K562 (cell line): ENCODE measurements at regions not wholly inside any gene's neighbourhood (a gene's known extent, or its start where the extent isn't known, plus 50 kb on each side); places are given as distances from the start of the nearest gene placed in this dataset.

ENCODE experiments used
- ATAC-seq: fragments of 200-7000 bp; cut with Tn5 transposase; 3 replicates; pipeline ENCODE4 v1.9.1; 2020; ENCODE audit warnings: moderate library complexity
- BruUV-seq: library from RNA; stranded (reverse); fragments of 400-500 nt; replicated peaks from 2 replicates; lab custom pipeline; 2021; lab: Mats Ljungman, UMichigan
- CTCF ChIA-PET: fragments of 300-600 bp; formaldehyde crosslinking; extraction: SDS; loops from one replicate; lab custom pipeline; 2021; ENCODE audit warnings: low intra/inter-chr PET ratio; lab: Yijun Ruan, JAX
- POLR2A ChIA-PET: fragments of 300-600, 350-650 bp; sonication (Branson Sonifier 250); formaldehyde crosslinking; extraction: SDS; loops from one replicate; lab custom pipeline; 2021; ENCODE audit warnings: antibody characterized with exemption, inconsistent platforms; lab: Yijun Ruan, JAX
- DNase-seq, 4 experiments: peaks; one replicate each; pipeline versions ENCODE4 v3.0.0 to v3.0.0-alpha.2; 2011 to 2018; ENCODE audit warnings: low spot score in 3 of 4, mixed read lengths in 3 of 4; ENCODE audit errors: extremely low read depth in 1 of 4
- FAIRE-seq: peaks from 2 replicates; lab custom pipeline; 2011; peaks lifted over from hg19 to GRCh38; lab: Jason Lieb, UNC
- H2AFZ ChIP-seq: 2 replicates; pipeline ENCODE4 v1.6.0; 2011; ENCODE audit warnings: low read depth, low read length, control low read depth, inconsistent platforms
- H3K27ac ChIP-seq: fragments of 200-600 bp; 3 replicates; pipeline ENCODE4 v1.8.0; 2011; ENCODE audit warnings: low read depth, mild to moderate bottlenecking, control low read depth, inconsistent platforms, low read length, moderate library complexity, mixed read lengths; ENCODE audit errors: extremely low read depth
- H3K27me3 ChIP-seq, 2 experiments: fragments of 300-600 bp in 1 of 2; 2 replicates in 1 of 2; 3 replicates in 1 of 2; pipeline versions ENCODE4 v1.6.0 to v1.8.0; 2011; ENCODE audit warnings: inconsistent platforms in 2 of 2, low read length in 2 of 2, mild to moderate bottlenecking in 1 of 2, mixed read lengths in 1 of 2, moderate library complexity in 1 of 2; ENCODE audit not compliant: control insufficient read depth in 2 of 2, insufficient read depth in 2 of 2
- H3K36me3 ChIP-seq: fragments of 300-600 bp; 3 replicates; pipeline ENCODE4 v1.8.0; 2011; ENCODE audit warnings: mild to moderate bottlenecking, low read length, inconsistent platforms; ENCODE audit not compliant: control insufficient read depth, insufficient read depth
- H3K4me1 ChIP-seq, 2 experiments: fragments of 200-600 bp in 1 of 2; replicated peaks in 1 of 2; 2 replicates in 1 of 2; 3 replicates in 1 of 2; pipeline versions ENCODE4 v1.5.1 to v1.8.0; 2011; ENCODE audit warnings: inconsistent platforms in 2 of 2, low read length in 2 of 2, mild to moderate bottlenecking in 1 of 2, mixed read lengths in 1 of 2, moderate library complexity in 1 of 2; ENCODE audit not compliant: control insufficient read depth in 2 of 2, insufficient read depth in 2 of 2
- H3K4me2 ChIP-seq: 2 replicates; pipeline ENCODE4 v1.6.1; 2011; ENCODE audit warnings: low read length, control low read depth, inconsistent platforms, mixed read lengths; ENCODE audit not compliant: insufficient read depth
- H3K4me3 ChIP-seq: fragments of 200-600 bp; sonication (generic), shearing (Covaris generic); 2 replicates; pipeline ENCODE4 v1.5.1; 2016; ENCODE audit warnings: control low read depth, inconsistent platforms
- H3K79me2 ChIP-seq: fragments of 200-600 bp; 3 replicates; pipeline ENCODE4 v1.8.0; 2011; ENCODE audit warnings: low read length, inconsistent platforms; ENCODE audit not compliant: control insufficient read depth, insufficient read depth
- H3K9ac ChIP-seq, 2 experiments: 2 replicates each; pipeline versions ENCODE4 v1.6.0 to v1.6.1; 2011; ENCODE audit warnings: low read depth in 2 of 2, low read length in 2 of 2, control low read depth in 1 of 2, inconsistent platforms in 1 of 2, mild to moderate bottlenecking in 1 of 2, mixed read lengths in 1 of 2; ENCODE audit not compliant: insufficient read depth in 1 of 2
- H3K9me1 ChIP-seq: one replicate; pipeline ENCODE4 v1.6.0; 2011; ENCODE audit warnings: inconsistent platforms, mild to moderate bottlenecking, low read length, moderate library complexity; ENCODE audit not compliant: control insufficient read depth, insufficient read depth
- H3K9me3 ChIP-seq: replicated peaks from 2 replicates; pipeline ENCODE4 v1.5.1; 2011; ENCODE audit warnings: low read depth, low read length, inconsistent platforms; ENCODE audit not compliant: control insufficient read depth, insufficient read depth
- H4K20me1 ChIP-seq: replicated peaks from 2 replicates; pipeline ENCODE4 v1.6.1; 2011; ENCODE audit warnings: low read length, inconsistent platforms, mixed read lengths; ENCODE audit not compliant: control insufficient read depth, insufficient read depth
- GABPB1 ChIP-seq: sonication (generic); formaldehyde crosslinking; IDR thresholded peaks from 2 replicates; pipeline ENCODE4 v1.8.0; 2022; ENCODE audit warnings: mild to moderate bottlenecking, missing genetic modification reagents
- ID3 ChIP-seq, 2 experiments: fragments of 250-450 bp in 1 of 2; fragments of 450-650 bp in 1 of 2; sonication (Bioruptor Pico) in 1 of 2; IDR thresholded peaks; 2 replicates each; pipeline versions ENCODE4 v1.6.1 to v1.8.0; 2016 to 2021; ENCODE audit warnings: mild to moderate bottlenecking in 2 of 2, moderate library complexity in 2 of 2, missing compliant biosample characterization in 1 of 2, missing genetic modification characterization in 1 of 2
- OTX1 ChIP-seq: fragments of 450-650 bp; formaldehyde crosslinking; IDR thresholded peaks from 2 replicates; pipeline ENCODE4 v1.4.0; 2022; ENCODE audit warnings: mild to moderate bottlenecking
- PHB ChIP-seq: fragments of 250-450 bp; sonication (Bioruptor Pico); IDR thresholded peaks from 2 replicates; pipeline ENCODE4 v1.5.0; 2021
- TBP ChIP-seq: optimal IDR thresholded peaks from 2 replicates; pipeline ENCODE3; 2011; ENCODE audit warnings: low read depth, low read length, improper control_type of control experiment
- THAP7 ChIP-seq: fragments of 250-450 bp; sonication (Bioruptor Pico); IDR thresholded peaks from 2 replicates; pipeline ENCODE4 v1.5.0; 2021
- ZNF277 ChIP-seq: fragments of 250-450 bp; sonication (Bioruptor Pico); IDR thresholded peaks from 2 replicates; pipeline ENCODE4 v1.8.0; 2022; ENCODE audit warnings: inconsistent platforms, mild to moderate bottlenecking, moderate library complexity, borderline replicate concordance
- ZNF316 ChIP-seq: fragments of 450-650 bp; IDR thresholded peaks from 2 replicates; pipeline ENCODE4 v1.6.1; 2016
- WGBS: fragments of 100-300 bp; shearing (Covaris generic); methylation state at CpG from one replicate; pipeline ENCODE4 v1.1.6; 2016; ENCODE audit warnings: low coverage, mixed read lengths; ENCODE audit not compliant: insufficient coverage; ENCODE audit errors: missing lambda C conversion rate; 5-methylcytosine and 5-hydroxymethylcytosine counted together
- in situ Hi-C: fragments of 300-500 bp; cut with MboI; formaldehyde crosslinking; loops from 4 replicates; pipeline ENCODE4 v1.15.0; 2018; ENCODE audit warnings: inconsistent platforms, mixed read lengths
- intact Hi-C: fragments of 100-400 bp; cut with micrococcal nuclease; formaldehyde crosslinking; loops from 2 replicates; pipeline ENCODE4 v1.14.2; 2022
- TF ChIP-seq, protein P1 (sequence below): sonication (generic); formaldehyde crosslinking; IDR thresholded peaks from 2 replicates; pipeline ENCODE4 v1.8.0; 2022; ENCODE audit warnings: mild to moderate bottlenecking, low read depth, missing genetic modification reagents
- TF ChIP-seq, protein P2 (sequence below): fragments of 450-650 bp; formaldehyde crosslinking; IDR thresholded peaks from 2 replicates; pipeline ENCODE4 v1.4.0; 2022; ENCODE audit warnings: missing genetic modification characterization
- TF ChIP-seq, protein P3 (sequence below): sonication (generic); formaldehyde crosslinking; IDR thresholded peaks from 2 replicates; pipeline ENCODE4 v1.4.0; 2020; ENCODE audit warnings: mild to moderate bottlenecking, missing genetic modification reagents

GRCh38 chr5:126338635-126339034, 84.6 kb upstream of the GRAMD2B start:
- Histone ChIP-seq H3K4me1 (no peaks in the 10 kb centered on the region), H2AFZ (no peak overlapping the region), H3K79me2 (no peaks in the 10 kb centered on the region), H3K9ac (no peak overlapping the region), H3K4me2 (no peak overlapping the region), H3K4me3 (no peak overlapping the region), H3K27ac (no peak overlapping the region), H3K27me3 (peaks cover 0 to 4% of the 10 kb centered on the region in 2 experiments; a peak in 1 of 5 replicates), H4K20me1 (no peaks in the 10 kb centered on the region), H3K9me3 (no peaks in the 10 kb centered on the region), H3K9me1 (no peaks in the 10 kb centered on the region), H3K36me3 (no peaks in the 10 kb centered on the region)
- WGBS, result 24% methylated on average over 7 of the region's 7 CpGs
- ChIA-PET CTCF (interaction anchor here (0.7 to 3.6 kb wide), 7 partner anchors 200 to 1154 kb away, joined by 3 to 41 read pairs (median 5); partner anchors contain the start of gene PHAX), POLR2A (no interaction called here)
- intact Hi-C loops, result loop anchor here (1.0 to 5.0 kb wide), 4 partner anchors 201 to 1154 kb away; no protein-coding TSS in a partner anchor
- ATAC-seq (no peak), FAIRE-seq (no peak), DNase-seq (no peak)
- in situ Hi-C loops, result loop anchor here (25.0 kb wide), 3 partner anchors 449 to 1124 kb away; partner anchors contain the start of gene LMNB1
- no TSS peak for BruUV-seq
- TF ChIP-seq, protein P1, sequence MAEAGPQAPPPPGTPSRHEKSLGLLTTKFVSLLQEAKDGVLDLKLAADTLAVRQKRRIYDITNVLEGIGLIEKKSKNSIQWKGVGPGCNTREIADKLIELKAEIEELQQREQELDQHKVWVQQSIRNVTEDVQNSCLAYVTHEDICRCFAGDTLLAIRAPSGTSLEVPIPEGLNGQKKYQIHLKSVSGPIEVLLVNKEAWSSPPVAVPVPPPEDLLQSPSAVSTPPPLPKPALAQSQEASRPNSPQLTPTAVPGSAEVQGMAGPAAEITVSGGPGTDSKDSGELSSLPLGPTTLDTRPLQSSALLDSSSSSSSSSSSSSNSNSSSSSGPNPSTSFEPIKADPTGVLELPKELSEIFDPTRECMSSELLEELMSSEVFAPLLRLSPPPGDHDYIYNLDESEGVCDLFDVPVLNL, result no peak
- TF ChIP-seq OTX1 (no peak), ZNF277 (CRISPR knock-in tag) (no peak), ID3 (CRISPR knock-in tag; IDR thresholded peaks at IDR 0.05) (no peak), ID3 (tag; IDR thresholded peaks at IDR 0.05) (no peak), GABPB1 (no peak), PHB (CRISPR knock-in tag) (no peak), THAP7 (no peak), ZNF316 (no peak), TBP (no peak)
- TF ChIP-seq, protein P2, sequence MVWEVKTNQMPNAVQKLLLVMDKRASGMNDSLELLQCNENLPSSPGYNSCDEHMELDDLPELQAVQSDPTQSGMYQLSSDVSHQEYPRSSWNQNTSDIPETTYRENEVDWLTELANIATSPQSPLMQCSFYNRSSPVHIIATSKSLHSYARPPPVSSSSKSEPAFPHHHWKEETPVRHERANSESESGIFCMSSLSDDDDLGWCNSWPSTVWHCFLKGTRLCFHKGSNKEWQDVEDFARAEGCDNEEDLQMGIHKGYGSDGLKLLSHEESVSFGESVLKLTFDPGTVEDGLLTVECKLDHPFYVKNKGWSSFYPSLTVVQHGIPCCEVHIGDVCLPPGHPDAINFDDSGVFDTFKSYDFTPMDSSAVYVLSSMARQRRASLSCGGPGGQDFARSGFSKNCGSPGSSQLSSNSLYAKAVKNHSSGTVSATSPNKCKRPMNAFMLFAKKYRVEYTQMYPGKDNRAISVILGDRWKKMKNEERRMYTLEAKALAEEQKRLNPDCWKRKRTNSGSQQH (CRISPR knock-in tag), result no peak
- TF ChIP-seq, protein P3, sequence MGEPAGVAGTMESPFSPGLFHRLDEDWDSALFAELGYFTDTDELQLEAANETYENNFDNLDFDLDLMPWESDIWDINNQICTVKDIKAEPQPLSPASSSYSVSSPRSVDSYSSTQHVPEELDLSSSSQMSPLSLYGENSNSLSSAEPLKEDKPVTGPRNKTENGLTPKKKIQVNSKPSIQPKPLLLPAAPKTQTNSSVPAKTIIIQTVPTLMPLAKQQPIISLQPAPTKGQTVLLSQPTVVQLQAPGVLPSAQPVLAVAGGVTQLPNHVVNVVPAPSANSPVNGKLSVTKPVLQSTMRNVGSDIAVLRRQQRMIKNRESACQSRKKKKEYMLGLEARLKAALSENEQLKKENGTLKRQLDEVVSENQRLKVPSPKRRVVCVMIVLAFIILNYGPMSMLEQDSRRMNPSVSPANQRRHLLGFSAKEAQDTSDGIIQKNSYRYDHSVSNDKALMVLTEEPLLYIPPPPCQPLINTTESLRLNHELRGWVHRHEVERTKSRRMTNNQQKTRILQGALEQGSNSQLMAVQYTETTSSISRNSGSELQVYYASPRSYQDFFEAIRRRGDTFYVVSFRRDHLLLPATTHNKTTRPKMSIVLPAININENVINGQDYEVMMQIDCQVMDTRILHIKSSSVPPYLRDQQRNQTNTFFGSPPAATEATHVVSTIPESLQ (CRISPR knock-in tag), result no peak
